Amniotic stem cell (primary cell): ENCODE measurements at regions not wholly inside any gene's neighbourhood (a gene's known extent, or its start where the extent isn't known, plus 50 kb on each side); places are given as distances from the start of the nearest gene placed in this dataset.
A peak's percentile ranks its signal among the peaks of the same experiment; 100 is the strongest.
"Not testable (repeated sequence)": the region's sequence is repeated elsewhere in the genome, so short reads cannot be mapped to it uniquely, and the experiment has no call there.

Experiments
- DNase-seq: peaks from one replicate; lab custom pipeline; 2025; lab: John Stamatoyannopoulos, UW

DNA sequence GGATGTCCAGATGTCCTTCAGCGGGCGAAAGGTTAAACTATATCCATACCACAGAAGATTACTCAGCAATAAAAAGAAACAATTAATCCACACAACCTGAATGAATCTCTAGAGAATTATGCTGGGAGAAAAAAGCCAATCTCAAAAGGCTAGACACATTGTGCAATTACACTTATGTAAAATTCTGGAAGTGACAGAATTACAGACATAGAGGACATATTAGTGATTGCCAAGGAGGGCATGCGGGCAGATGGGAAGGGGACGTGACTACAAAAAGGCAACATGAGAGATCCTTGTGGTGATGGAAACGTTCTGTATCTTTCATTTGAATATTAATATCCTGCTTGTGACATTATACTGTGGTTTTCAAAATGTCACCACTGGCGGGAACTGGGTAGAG, 103.5 kb upstream of the BMAL1 start:
- DNase-seq, result no peak

DNA sequence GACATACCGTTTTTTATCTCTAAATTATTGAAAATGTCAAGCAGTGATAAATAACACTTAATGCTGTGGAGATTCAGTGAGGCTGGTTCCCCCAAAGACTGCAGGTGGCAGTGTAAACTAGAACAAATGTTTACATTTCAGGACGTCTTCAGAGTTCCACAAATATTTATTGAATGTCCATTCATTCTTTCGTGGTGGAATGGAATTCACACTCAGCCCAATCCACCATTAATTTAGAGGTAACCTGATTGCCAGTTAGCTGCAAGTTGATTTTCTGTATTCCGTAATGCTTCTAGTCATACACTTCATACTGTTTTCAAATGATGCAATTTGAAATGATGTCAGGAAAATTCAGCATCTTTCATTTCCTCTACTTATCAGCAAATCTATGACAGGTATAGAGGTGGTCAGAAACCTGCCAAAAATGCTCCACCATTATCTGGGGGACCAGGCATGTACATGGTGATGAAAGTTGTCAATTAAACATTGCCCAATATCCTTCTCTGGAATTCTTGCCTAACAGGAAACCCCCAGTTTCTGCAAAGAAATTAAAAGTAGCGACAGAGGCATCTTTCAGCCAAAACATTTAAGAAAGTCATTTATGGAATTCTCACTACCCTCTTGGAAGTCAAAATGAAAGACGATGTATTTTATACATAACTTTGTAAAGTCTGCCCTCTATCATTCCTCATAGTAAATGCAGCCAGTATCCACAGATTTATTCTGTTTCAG, 94.3 kb upstream of the BMAL1 start:
- DNase-seq, result peak; percentile 11

GRCh38 chr11:13183826-13184196, 93.8 kb upstream of the BMAL1 start:
- no peak for DNase-seq

DNA sequence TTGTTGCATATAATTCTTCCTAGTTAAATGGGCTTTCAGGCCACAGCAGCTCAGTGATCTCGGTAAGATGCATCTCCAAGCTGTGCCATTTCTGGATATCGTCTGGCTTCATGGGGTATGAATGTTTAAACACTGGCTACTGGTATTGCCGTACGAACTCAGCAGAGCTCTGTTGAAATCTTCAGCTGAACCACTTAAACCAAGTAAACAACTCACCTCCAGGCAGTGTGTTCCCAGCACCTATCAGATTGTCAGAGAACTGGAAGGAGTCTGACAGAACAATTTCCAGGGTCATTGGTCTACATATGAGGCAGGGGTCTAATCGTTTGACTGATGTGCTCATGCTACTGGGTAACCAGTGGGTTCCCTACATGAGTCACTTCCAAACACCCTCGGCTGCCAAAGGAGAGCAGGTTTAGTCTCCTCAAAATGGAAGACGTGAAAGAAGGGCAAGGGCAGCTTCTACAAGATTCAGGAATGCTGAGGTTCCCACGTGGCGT, 93.2 kb upstream of the BMAL1 start:
- DNase-seq, result no peak

DNA sequence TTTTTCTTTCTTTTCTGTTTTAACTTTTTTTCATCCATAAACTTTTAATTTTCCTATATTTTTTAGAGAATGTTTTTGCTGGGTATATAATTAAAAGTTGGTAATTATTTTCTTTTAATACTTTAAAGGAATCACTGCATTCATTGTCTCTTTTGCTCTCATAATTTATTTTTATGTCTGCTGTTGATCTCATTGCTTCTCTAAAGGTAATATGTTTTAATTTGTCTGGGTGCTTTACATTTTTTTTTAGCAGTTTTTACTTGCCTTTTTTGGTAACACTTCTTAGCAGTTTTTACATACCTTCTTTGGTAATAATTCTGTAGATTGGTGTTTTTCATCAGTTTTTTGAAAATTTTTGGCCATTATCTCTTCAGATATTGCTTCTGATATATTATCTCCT, 89.4 kb upstream of the BMAL1 start:
- DNase-seq, result no peak

DNA sequence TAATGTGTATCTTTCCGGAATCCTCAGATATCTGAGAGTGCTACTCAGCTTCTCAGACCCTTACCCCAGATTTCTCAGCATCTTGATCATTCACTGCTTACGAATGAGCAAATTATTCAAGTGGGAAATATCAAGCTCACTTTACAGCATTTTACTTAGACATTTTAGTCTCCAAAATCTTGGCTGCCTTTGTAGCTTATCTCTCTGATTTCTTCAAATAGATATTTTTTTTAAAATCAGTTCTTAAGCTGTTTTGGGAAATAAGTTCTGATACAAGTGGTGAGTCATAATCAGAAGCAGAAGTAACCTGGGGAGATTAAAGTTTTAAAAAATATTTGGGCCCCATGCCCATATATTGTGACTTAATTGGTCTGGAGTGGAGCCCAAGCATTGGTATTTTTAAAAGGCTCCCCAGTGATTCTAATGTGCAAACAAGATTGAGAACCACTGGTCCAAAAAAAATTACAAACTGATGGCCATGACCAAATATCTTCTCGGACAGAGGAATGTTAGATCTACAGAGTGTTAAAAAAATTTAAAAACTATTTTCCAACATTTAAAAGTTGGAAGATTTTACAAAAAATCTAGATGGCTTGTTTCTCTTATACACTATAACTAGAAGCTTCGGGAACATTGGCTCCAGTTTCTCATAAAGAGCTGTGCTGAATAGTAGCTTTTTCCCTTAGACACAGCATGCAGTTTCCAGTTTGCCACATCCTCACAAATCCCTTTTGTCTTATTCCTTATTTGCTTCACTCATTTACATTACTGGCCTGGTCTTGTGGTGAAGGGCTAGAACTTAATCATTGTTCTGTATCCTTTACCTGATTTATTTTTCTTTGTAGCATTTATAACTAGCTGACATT, 87.8 kb upstream of the BMAL1 start:
- DNase-seq, result no peak

- DNase-seq, result no peak
Observed at GRCh38 chr11:13193613-13194012, 84.0 kb upstream of the BMAL1 start.

DNA sequence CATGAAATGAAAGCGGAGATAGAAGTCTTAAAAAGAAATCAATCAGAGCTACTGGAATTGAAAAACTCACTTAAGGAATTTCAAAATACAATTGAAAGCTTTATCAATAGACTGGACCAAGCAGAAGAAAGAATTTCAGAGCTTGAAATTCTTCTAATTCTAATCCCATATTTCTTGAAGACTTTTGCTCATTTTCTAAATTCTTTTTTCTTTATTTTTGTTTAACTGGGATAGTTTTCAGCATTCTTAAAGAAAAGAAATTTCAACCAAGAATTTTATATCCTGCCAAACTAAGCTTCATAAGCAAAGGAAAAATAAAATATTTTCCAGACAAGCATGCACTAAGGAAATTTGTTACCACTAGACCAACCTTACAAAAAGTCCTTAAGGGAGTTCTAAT, 80.2 kb upstream of the BMAL1 start:
- DNase-seq, result not testable (repeated sequence)

DNA sequence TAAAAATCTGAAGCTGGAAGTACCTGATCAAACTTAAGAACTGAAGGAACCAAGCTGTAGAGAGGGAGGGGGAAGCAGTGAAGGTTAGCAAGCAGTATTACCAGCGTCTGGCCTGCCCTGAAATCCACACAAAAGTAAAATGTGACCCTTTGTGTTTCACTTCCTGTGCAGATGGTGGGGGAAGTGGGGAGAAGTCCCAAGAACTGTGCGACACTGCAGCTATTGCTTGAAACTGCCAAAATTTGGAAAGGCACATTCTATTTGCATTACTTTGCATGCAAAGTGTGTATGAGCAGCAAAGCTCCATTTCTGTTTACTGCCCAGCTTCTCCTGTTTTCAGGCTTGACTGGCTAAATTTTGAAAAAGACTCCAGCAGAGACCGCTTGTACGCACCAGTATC, 72.1 kb upstream of the BMAL1 start:
- DNase-seq, result no peak

DNA sequence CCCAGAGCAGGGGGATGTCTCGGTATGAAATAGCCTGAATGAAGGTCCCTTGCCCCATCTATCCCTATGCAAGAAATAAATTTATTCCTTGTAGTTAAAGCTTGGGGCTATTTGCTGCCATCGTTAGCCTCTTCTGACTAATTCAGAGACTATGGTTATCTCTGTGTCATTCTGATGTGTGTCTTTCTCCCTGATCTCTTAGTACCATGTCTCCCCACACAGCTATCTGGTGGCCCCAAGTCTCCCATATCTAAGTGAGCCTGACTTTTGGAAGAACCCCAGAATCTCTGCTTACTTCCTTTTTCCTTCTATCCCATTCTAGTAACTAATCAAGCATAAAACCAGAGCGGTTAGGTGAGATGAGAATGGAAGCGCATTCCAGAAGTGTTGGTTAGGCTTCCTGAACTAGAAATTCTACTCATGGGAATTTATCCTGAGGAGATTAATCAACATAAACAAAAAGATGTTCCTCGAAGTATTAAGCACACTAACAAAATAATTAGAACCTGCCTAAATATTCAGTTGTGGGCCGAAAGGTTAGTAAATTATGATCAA, 71.4 kb upstream of the BMAL1 start:
- no peak for DNase-seq

GRCh38 chr11:13207270-13207664, 70.3 kb upstream of the BMAL1 start:
- no peak for DNase-seq

DNA sequence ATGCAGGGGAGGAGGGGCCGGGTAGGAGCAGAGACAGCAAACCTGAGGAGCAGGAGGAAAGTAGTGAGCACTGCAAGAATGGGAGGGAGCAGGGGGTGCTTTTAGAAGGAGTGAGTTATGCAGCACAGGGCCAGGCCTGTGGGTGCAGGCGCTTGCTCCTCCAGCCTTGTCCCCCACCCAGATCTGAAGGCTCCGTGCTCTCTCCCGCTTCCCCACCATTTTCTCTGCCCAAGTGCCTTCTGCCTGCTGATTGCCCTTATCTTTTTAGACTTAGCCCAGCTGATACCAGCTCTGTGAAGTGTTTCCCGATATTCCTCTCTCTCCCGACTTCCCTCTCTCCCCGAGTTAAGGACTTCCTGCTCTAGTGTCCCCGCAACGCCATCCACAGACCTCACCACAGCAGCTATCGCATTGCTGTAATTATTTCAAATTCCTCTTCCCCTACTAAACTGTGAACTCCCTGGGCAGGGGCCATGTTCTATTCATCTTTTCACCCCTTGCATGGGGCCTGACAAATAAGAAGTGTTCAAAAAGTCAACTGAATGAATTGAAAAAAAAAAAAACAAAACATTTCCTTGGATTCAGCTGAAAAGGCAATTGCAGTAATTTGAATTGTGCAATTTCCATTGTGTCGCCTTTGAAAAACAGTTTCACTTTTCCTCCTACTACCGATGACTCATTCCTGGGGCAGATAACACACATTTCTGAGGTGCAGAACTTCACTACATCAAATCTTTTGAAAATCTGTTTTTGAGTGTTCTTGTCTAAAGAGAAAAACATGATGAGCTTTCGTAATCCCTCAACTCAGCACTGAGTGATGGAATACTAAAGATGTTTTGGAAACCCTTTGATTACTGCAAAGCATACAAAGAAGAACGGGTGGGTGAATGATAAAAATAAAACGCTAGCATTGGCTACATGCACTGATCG, 69.7 kb upstream of the BMAL1 start:
- DNase-seq, result peak; percentile 14

DNA sequence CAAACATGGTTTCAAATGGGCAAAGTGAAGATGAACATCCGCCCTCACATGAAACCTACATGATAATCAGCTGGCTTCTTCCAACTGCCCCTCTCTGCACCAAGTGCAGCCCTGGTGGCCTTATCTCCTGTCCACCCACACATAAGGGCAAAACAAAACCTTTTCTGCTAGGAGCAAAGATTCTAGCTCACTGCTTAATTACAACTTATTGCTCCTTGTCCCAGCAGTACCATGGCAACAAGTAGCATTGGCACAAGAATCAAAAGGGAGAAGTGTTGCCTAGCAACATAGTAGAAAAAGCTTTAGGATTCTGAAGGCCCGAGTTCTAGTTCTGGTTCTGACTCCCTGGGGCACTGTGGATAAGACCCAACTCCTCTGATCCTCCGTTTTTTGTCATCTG, 68.7 kb upstream of the BMAL1 start:
- DNase-seq, result no peak

GRCh38 chr11:13209379-13209778, 68.2 kb upstream of the BMAL1 start:
- DNase-seq, result no peak

- DNase-seq, result peak; percentile 68
Observed at GRCh38 chr11:13210424-13210823, 67.2 kb upstream of the BMAL1 start.

GRCh38 chr11:13214276-13214675, 63.3 kb upstream of the BMAL1 start:
- DNase-seq, result no peak

GRCh38 chr11:13215149-13215548, 62.4 kb upstream of the BMAL1 start:
- no peak for DNase-seq

- peak; percentile 96 for DNase-seq
Observed at GRCh38 chr11:13216019-13216710, 61.4 kb upstream of the BMAL1 start.

- DNase-seq, result no peak
Observed at GRCh38 chr11:13216711-13217075, 60.9 kb upstream of the BMAL1 start.

GRCh38 chr11:13218685-13219084, 58.9 kb upstream of the BMAL1 start:
- not testable (repeated sequence) for DNase-seq

- no peak for DNase-seq
Observed at GRCh38 chr11:13220148-13220547, 57.4 kb upstream of the BMAL1 start.
